Keratinocyte (primary cell): ENCODE measurements at regions not wholly inside any gene's neighbourhood (a gene's known extent, or its start where the extent isn't known, plus 50 kb on each side); places are given as distances from the start of the nearest gene placed in this dataset.

Source experiments
- DNase-seq: peaks from one replicate; pipeline ENCODE4 v3.0.0-alpha.2; 2011; ENCODE audit warnings: low read depth, missing footprints, low spot score
- FAIRE-seq: peaks from 2 replicates; lab custom pipeline; 2011; peaks lifted over from hg19 to GRCh38; lab: Jason Lieb, UNC
- H2AFZ ChIP-seq: 2 replicates; pipeline ENCODE4 v1.6.0; 2012; ENCODE audit warnings: low read length, control low read depth, inconsistent platforms; ENCODE audit not compliant: control insufficient read depth
- H3K27ac ChIP-seq: 2 replicates; pipeline ENCODE4 v1.5.1; 2011; ENCODE audit warnings: low read length; ENCODE audit not compliant: control insufficient read depth, insufficient read depth
- H3K27me3 ChIP-seq: 3 replicates; pipeline ENCODE4 v1.6.0; 2011; ENCODE audit warnings: low read length; ENCODE audit not compliant: control insufficient read depth, insufficient read depth; ENCODE audit errors: extremely low read depth
- H3K36me3 ChIP-seq, 2 experiments: 2 replicates in 1 of 2; 3 replicates in 1 of 2; pipeline ENCODE4 v1.5.1; 2011; ENCODE audit warnings: low read length in 2 of 2, mild to moderate bottlenecking in 1 of 2; ENCODE audit not compliant: control insufficient read depth in 2 of 2, insufficient read depth in 2 of 2; ENCODE audit errors: extremely low read depth in 1 of 2
- H3K4me1 ChIP-seq: 3 replicates; pipeline ENCODE4 v1.5.1; 2011; ENCODE audit warnings: low read length; ENCODE audit not compliant: control insufficient read depth, insufficient read depth; ENCODE audit errors: extremely low read depth
- H3K4me2 ChIP-seq: 3 replicates; pipeline ENCODE4 v1.6.0; 2011; ENCODE audit warnings: low read depth, low read length; ENCODE audit not compliant: control insufficient read depth, insufficient read depth; ENCODE audit errors: extremely low read depth
- H3K4me3 ChIP-seq, 3 experiments: fragments of 200-600 bp in 1 of 3; sonication (generic) in 1 of 3; 2 replicates in 2 of 3; 3 replicates in 1 of 3; pipeline ENCODE4 v1.5.1; 2011 to 2016; ENCODE audit warnings: low read length in 3 of 3, mild to moderate bottlenecking in 3 of 3, control low read depth in 2 of 3, inconsistent platforms in 1 of 3, low read depth in 1 of 3, mixed read lengths in 1 of 3, mixed run types in 1 of 3, moderate library complexity in 1 of 3; ENCODE audit not compliant: control insufficient read depth in 2 of 3, insufficient read depth in 2 of 3; ENCODE audit errors: extremely low read depth in 1 of 3
- H3K79me2 ChIP-seq: 2 replicates; pipeline ENCODE4 v1.6.0; 2012; ENCODE audit warnings: low read length; ENCODE audit not compliant: control insufficient read depth, insufficient read depth
- H3K9ac ChIP-seq: 3 replicates; pipeline ENCODE4 v1.6.0; 2011; ENCODE audit warnings: low read length; ENCODE audit not compliant: control insufficient read depth, insufficient read depth; ENCODE audit errors: extremely low read depth
- H3K9me1 ChIP-seq: 3 replicates; pipeline ENCODE4 v1.6.0; 2011; ENCODE audit warnings: low read length; ENCODE audit not compliant: control insufficient read depth, insufficient read depth; ENCODE audit errors: extremely low read depth
- H3K9me3 ChIP-seq: 2 replicates; pipeline ENCODE4 v1.5.1; 2012; ENCODE audit warnings: low read depth, low read length; ENCODE audit not compliant: control insufficient read depth
- H4K20me1 ChIP-seq: 3 replicates; pipeline ENCODE4 v1.6.0; 2011; ENCODE audit warnings: low read length; ENCODE audit not compliant: control insufficient read depth, insufficient read depth; ENCODE audit errors: extremely low read depth
- EZH2 ChIP-seq: IDR thresholded peaks from one replicate; pipeline ENCODE4 v1.6.1; 2012; ENCODE audit warnings: inconsistent platforms, mild to moderate bottlenecking, low read length, moderate library complexity
- dilution Hi-C: fragments of 300-500 bp; cut with MboI; formaldehyde crosslinking; loops from one replicate; pipeline ENCODE4 v1.7.0; 2020; ENCODE audit warnings: low sequenced_read_pairs; ENCODE audit not compliant: extremely low pct_ligation_motif_present
- TF ChIP-seq, protein P1 (sequence below), 3 experiments: IDR thresholded peaks in 1 of 3; conservative IDR thresholded peaks in 1 of 3; optimal IDR thresholded peaks in 1 of 3; 2 replicates in 2 of 3; 3 replicates in 1 of 3; pipeline versions ENCODE3 to v1.5.1; 2011; ENCODE audit warnings: low read length in 3 of 3, mild to moderate bottlenecking in 3 of 3, moderate library complexity in 2 of 3, control low read depth in 1 of 3, inconsistent platforms in 1 of 3; ENCODE audit not compliant: insufficient read depth in 2 of 3; ENCODE audit errors: extremely low read depth in 1 of 3

DNA sequence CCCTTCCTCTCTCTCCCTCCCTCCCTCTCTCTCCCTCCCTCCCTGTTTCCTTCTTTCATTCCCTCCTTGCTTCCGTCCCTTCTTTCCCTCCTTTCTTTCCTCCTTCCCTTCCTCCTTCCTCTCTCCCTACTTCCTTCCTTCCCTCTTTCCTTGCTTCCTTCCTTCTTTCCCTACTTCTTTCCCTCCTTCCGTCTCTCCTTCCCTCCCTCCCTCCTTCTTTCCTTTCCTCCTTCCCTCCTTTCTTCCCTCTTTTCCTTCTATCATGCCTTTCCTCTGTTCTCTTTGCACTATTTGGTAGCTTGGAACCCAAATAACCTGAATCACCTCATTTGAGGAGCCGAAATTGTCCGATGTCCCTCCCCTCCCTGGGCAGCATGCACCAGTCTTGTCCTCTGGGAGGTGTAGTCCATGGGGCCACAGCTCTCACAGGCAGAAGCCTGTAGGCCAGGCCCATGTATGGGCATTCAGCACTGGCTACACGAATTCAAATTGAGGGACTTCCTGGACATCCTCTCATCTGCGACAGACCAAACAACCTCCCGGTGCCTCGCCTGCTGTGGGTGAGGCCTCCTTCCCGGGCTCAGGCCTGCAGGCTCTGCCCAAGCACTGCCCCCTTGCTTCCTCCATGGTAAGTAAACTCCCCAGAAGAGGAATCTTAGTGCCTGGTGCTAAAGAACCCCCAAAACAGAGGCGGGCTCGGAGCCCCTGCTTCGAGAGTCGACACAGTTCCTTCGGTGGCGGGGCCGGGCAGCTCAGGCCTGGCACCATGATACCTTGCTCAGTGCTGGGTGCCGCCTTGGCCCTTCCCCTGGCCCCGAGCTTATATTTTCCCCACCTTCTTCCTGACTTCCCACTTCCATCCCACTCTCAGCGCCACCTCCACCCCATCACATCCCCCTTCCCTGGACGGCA is 454.1 kb upstream of the CADM1 start:
- H3K4me2 ChIP-seq: no peak overlapping the region
- no peak overlapping the region for H3K4me3 ChIP-seq
- dilution Hi-C loops: no loop called here
- DNase-seq: no peak
- H3K9me3 ChIP-seq: no peaks in the 10 kb centered on the region
- no peak overlapping the region for H2AFZ ChIP-seq
- H3K27me3 ChIP-seq: no peaks in the 10 kb centered on the region
- no peak overlapping the region for H3K27ac ChIP-seq
- no peaks in the 10 kb centered on the region for H3K4me1 ChIP-seq
- no peaks in the 10 kb centered on the region for H3K9me1 ChIP-seq
- FAIRE-seq: no peak
- TF ChIP-seq EZH2: no peak
- TF ChIP-seq, protein P1, sequence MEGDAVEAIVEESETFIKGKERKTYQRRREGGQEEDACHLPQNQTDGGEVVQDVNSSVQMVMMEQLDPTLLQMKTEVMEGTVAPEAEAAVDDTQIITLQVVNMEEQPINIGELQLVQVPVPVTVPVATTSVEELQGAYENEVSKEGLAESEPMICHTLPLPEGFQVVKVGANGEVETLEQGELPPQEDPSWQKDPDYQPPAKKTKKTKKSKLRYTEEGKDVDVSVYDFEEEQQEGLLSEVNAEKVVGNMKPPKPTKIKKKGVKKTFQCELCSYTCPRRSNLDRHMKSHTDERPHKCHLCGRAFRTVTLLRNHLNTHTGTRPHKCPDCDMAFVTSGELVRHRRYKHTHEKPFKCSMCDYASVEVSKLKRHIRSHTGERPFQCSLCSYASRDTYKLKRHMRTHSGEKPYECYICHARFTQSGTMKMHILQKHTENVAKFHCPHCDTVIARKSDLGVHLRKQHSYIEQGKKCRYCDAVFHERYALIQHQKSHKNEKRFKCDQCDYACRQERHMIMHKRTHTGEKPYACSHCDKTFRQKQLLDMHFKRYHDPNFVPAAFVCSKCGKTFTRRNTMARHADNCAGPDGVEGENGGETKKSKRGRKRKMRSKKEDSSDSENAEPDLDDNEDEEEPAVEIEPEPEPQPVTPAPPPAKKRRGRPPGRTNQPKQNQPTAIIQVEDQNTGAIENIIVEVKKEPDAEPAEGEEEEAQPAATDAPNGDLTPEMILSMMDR (optimal IDR thresholded peaks at IDR 0.05 in 1 of 3, IDR thresholded peaks at IDR 0.05 in 1 of 3, conservative IDR thresholded peaks at IDR 0.05 in 1 of 3; ENCODE audit: extremely low read depth in 1 of 3, insufficient read depth in 2 of 3, low read length in 3 of 3): no peak
- H3K36me3 ChIP-seq: no peaks in the 10 kb centered on the region
- H3K9ac ChIP-seq: no peak overlapping the region
- H4K20me1 ChIP-seq: no peaks in the 10 kb centered on the region
- H3K79me2 ChIP-seq: no peaks in the 10 kb centered on the region

DNA sequence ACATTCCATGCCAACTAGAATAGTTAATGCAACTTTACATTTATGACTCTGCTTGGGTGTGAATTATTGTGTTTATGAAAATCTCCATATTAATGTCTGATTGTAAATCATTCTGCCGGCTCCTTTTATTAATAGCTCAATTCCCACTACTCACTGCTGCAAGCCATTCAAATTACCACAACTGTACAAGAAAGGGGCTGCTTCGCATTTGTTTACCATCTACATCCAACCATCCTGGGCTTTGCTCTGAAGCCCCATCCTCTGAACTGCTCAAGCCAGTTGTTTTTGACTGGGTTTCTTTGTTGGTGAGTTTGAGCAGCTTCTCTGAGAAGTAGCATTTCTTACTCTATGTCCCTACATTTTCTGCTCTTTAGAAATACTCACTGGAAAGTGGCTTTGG is 451.6 kb upstream of the CADM1 start:
- FAIRE-seq (no peak), DNase-seq (no peak)
- Histone ChIP-seq H3K4me2 (no peak overlapping the region), H3K79me2 (no peaks in the 10 kb centered on the region), H3K27ac (no peak overlapping the region), H2AFZ (no peak overlapping the region), H3K27me3 (no peaks in the 10 kb centered on the region), H3K9ac (no peak overlapping the region), H3K9me3 (no peaks in the 10 kb centered on the region), H4K20me1 (no peaks in the 10 kb centered on the region), H3K36me3 (no peaks in the 10 kb centered on the region), H3K4me3 (no peak overlapping the region), H3K4me1 (no peaks in the 10 kb centered on the region), H3K9me1 (no peaks in the 10 kb centered on the region)
- no peak for TF ChIP-seq EZH2
- TF ChIP-seq, protein P1 (optimal IDR thresholded peaks at IDR 0.05 in 1 of 3, IDR thresholded peaks at IDR 0.05 in 1 of 3, conservative IDR thresholded peaks at IDR 0.05 in 1 of 3; ENCODE audit: extremely low read depth in 1 of 3, insufficient read depth in 2 of 3, low read length in 3 of 3): no peak
- dilution Hi-C loops: no loop called here
